Lung (tissue), 11 donors: ENCODE measurements at regions not wholly inside any gene's neighbourhood (a gene's known extent, or its start where the extent isn't known, plus 50 kb on each side); places are given as distances from the start of the nearest gene placed in this dataset.

Source experiments
- ATAC-seq: fragments of 200-7000 bp; cut with Tn5 transposase; one replicate; pipeline ENCODE4 v1.9.1; 2020; ENCODE audit warnings: moderate number of reproducible peaks; ENCODE audit not compliant: insufficient read depth, low FRiP score
- DNase-seq, 3 donors: peaks; one replicate each; pipeline ENCODE4 v3.0.0-alpha.2; 2013 to 2017
- H3K27ac ChIP-seq, 2 donors: one replicate each; pipeline ENCODE4 v1.5.1; 2013; ENCODE audit warnings: mild to moderate bottlenecking in 2 of 2, moderate library complexity in 2 of 2, control low read depth in 1 of 2, inconsistent platforms in 1 of 2, low read depth in 1 of 2, low read length in 1 of 2
- H3K27me3 ChIP-seq, 3 donors: one replicate each; pipeline ENCODE4 v1.5.1; 2013; ENCODE audit warnings: low read length in 2 of 3; ENCODE audit not compliant: control insufficient read depth in 3 of 3, insufficient read depth in 3 of 3
- H3K36me3 ChIP-seq, 4 donors: one replicate each; pipeline ENCODE4 v1.5.1; 2013; ENCODE audit warnings: low read length in 4 of 4, mild to moderate bottlenecking in 1 of 4, moderate library complexity in 1 of 4; ENCODE audit not compliant: control insufficient read depth in 4 of 4, insufficient read depth in 4 of 4
- H3K4me1 ChIP-seq, 5 donors: one replicate each; pipeline ENCODE4 v1.5.1; 2013; ENCODE audit warnings: low read length in 5 of 5, mild to moderate bottlenecking in 2 of 5, moderate library complexity in 1 of 5; ENCODE audit not compliant: control insufficient read depth in 5 of 5, insufficient read depth in 5 of 5
- H3K4me3 ChIP-seq: one replicate; pipeline ENCODE4 v1.5.1; 2013; ENCODE audit warnings: mild to moderate bottlenecking, control low read depth, moderate library complexity
- H3K9ac ChIP-seq, 2 donors: one replicate each; pipeline ENCODE4 v1.5.1; 2013; ENCODE audit warnings: low read length in 2 of 2, control low read depth in 1 of 2; ENCODE audit not compliant: insufficient read depth in 1 of 2
- H3K9me3 ChIP-seq, 4 donors: one replicate each; pipeline ENCODE4 v1.5.1; 2013; ENCODE audit warnings: low read length in 3 of 4, mild to moderate bottlenecking in 1 of 4, moderate library complexity in 1 of 4; ENCODE audit not compliant: control insufficient read depth in 4 of 4, insufficient read depth in 3 of 4
- CTCF ChIP-seq: IDR thresholded peaks from 2 replicates; pipeline ENCODE4 v1.5.1; 2012; ENCODE audit warnings: mild to moderate bottlenecking; ENCODE audit errors: control extremely low read depth, extremely low read depth
- WGBS, 2 donors: extraction: QIAGEN DNeasy Blood & Tissue Kit; methylation state at CpG; one replicate each; pipeline ENCODE4 v1.1.7; 2013; 5-methylcytosine and 5-hydroxymethylcytosine counted together
- donor health status: control.
- donor health status: control.
- donor health status: Bipolar disorder and iron deficiency.
- donor health status: healthy.
- donor health status: DM: yes; HTN: yes; CAD: no.

GRCh38 chr10:57988964-57989363, 278.7 kb downstream of the IPMK start:
- no peak overlapping the region for H3K27ac ChIP-seq
- H3K4me1 ChIP-seq: no peaks in the 10 kb centered on the region
- H3K27me3 ChIP-seq: no peaks in the 10 kb centered on the region
- no peaks in the 10 kb centered on the region for H3K36me3 ChIP-seq
- no peak overlapping the region for H3K4me3 ChIP-seq
- WGBS, 2 donors: 78 to 86% methylated on average over 2 of the region's 2 CpGs
- H3K9ac ChIP-seq: no peak overlapping the region
- no peak for TF ChIP-seq CTCF
- H3K9me3 ChIP-seq: no peaks in the 10 kb centered on the region
- no peak for ATAC-seq
- no peak for DNase-seq

- DNase-seq (no peak), ATAC-seq (no peak)
- WGBS, 2 donors: 79 to 82% methylated on average over 6 of the region's 6 CpGs
- H3K27ac ChIP-seq: no peak overlapping the region
- H3K4me3 ChIP-seq: no peak overlapping the region
- H3K27me3 ChIP-seq: no peaks in the 10 kb centered on the region
- no peak for TF ChIP-seq CTCF
- H3K9ac ChIP-seq: no peak overlapping the region
- no peaks in the 10 kb centered on the region for H3K9me3 ChIP-seq
- no peaks in the 10 kb centered on the region for H3K36me3 ChIP-seq
- no peaks in the 10 kb centered on the region for H3K4me1 ChIP-seq
Measured at GRCh38 chr10:57987055-57987721, 280.5 kb downstream of the IPMK start.

- TF ChIP-seq CTCF: no peak
- no peaks in the 10 kb centered on the region for H3K9me3 ChIP-seq
- H3K4me1 ChIP-seq: no peaks in the 10 kb centered on the region
- no peaks in the 10 kb centered on the region for H3K27me3 ChIP-seq
- no peak for DNase-seq
- no peak overlapping the region for H3K27ac ChIP-seq
- H3K9ac ChIP-seq: no peak overlapping the region
- WGBS, 2 donors: 94 to 100% methylated on average over 1 of the region's 1 CpG
- no peaks in the 10 kb centered on the region for H3K36me3 ChIP-seq
- ATAC-seq: no peak
- no peak overlapping the region for H3K4me3 ChIP-seq
Measured at GRCh38 chr10:57986422-57986821, 281.3 kb downstream of the IPMK start.

GRCh38 chr10:57983281-57983791, 284.4 kb downstream of the IPMK start:
- DNase-seq: no peak
- 38 to 39% methylated on average over 3 of the region's 3 CpGs for WGBS, 2 donors
- Histone ChIP-seq H3K4me3 (no peak overlapping the region), H3K27ac (no peak overlapping the region), H3K36me3 (no peaks in the 10 kb centered on the region), H3K9me3 (no peaks in the 10 kb centered on the region), H3K4me1 (no peaks in the 10 kb centered on the region), H3K9ac (no peak overlapping the region), H3K27me3 (no peaks in the 10 kb centered on the region)
- ATAC-seq: no peak
- TF ChIP-seq CTCF: no peak
